ENCODE measurements at regions not wholly inside any gene's neighbourhood (a gene's known extent, or its start where the extent isn't known, plus 50 kb on each side); places are given as distances from the start of the nearest gene placed in this dataset.
"Not testable (repeated sequence)": the region's sequence is repeated elsewhere in the genome, so short reads cannot be mapped to it uniquely, and the experiment has no call there.

DNA sequence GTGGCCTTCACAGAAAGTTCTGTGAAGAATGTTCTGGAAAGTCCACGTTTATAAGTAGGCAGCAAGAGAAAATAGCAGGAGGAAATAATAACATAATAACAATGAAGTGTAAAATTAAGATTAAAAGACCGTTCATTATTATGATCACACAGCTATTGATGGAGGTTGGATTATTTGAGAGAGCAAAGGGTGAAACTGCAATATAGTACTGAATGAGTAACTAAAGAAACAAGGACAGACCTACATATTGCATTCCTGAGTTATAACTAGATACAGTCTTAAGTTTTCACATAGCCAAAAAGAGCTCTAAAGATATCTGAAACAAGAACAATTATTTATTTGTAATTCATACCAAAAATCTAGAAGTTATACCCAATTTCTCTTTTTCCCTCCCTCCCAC lies 122.9 kb upstream of the TMEM164 start:
- DNase-seq (ENCODE audit: low read depth in 2 of 2) = no peak

DNA sequence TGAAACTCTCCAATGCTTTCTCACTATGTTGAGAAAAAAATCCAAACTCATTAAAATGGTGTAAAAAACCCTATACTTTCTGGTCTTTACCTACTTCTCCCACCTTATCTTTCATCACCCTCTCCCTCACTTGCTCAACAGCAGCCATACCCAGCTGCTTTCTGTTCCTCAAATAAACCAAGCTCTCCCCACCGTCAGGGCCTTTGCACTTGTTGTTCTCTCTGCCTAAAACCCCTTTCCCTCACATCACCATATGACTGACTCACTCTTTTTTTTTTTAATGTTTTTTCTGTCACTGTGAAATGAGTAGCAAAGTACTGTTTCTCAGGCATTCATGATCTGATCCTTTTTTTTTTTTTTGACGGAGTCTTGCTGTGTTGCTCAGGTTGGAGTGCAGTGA lies 122.3 kb upstream of the TMEM164 start:
- DNase-seq (ENCODE audit: low read depth in 2 of 2) = no peak

- DNase-seq (ENCODE audit: low read depth in 2 of 2) = peak; percentile 2 to 8
Observed at GRCh38 chrX:109886122-109886761, 116.7 kb upstream of the TMEM164 start.

DNA sequence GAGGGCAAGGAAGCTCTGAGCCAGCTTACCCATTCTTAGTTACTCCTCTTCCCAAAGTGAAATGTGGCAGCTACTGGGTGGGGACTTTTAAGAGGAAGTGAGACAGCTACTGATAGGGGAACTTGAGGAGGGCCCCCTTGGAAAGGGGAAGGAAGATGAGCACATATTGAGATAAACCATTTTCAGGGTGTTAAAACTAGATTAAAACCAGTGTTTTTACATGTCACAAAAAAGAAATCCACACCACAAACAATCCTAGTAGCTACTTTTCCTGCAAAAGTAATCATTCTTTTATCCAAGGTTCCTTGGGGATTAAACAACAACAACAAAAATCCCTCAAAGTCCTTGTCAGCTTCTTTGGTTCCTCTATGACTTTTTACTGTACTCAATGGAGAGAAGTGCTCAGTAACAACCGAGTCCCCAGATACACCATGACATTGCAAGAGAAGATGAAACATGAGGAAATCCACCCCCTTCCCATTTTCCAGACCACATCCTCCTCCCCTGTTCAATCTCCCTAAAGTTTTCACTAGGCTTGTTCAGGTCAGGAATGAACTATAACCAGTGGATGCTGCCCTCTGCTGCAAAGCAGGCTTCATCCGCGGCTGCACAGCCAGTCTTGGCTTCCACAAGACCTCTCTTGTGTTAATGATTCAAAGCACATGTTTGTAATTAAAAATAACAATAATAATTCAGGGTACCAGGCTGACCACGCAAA lies 113.5 kb upstream of the TMEM164 start:
- DNase-seq (ENCODE audit: low read depth in 2 of 2) = no peak

DNA sequence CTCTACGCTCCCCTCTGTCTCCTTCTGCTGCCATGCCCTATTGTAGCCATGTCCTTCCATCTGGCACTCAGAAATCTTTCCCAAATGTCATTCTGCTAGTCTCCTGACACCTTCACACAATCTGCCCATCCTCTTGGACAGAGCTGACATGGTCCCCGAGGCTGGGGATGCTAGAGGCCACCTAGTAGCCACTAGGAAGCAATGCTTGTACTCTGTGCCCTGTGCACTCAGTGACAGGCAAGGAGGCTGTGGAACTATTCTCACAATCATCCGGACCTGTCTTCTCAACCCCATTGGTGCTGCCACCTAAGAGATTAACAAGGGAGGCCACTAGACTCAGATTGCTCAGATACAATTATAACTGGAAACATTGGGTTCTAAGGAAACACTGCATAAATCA lies 112.6 kb upstream of the TMEM164 start:
- DNase-seq (ENCODE audit: low read depth in 2 of 2) = no peak

DNA sequence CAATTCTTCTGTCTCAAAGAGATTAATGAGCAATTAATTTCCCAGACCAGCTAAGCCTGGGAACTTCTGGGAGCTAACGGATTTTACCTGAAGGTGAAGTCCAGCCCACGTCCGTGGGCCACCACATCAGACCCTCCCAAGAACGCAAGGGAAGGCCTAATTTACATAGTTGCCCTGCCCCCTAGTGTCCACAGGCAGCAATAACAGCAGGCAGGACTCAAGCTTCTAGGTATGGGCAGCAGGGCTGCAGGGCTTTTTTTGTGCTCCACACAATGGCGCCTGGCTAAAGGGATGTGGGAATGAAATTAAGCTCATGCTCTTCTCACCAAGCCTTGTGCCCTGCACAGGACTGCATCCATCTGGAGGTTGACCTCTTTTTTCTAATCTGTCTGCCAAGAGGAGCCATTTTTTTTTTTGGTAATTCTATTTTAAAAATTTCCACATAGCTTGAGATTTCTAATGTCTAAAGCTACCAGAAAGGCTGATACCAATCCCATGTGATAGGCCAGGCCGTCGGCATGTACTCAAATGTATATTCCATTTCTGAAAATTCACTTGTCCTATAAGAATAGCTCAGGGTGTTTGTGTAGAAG lies 111.9 kb upstream of the TMEM164 start:
- peak; percentile 15 to 16 for DNase-seq (ENCODE audit: low read depth in 2 of 2)

GRCh38 chrX:109896024-109896423 lies 106.9 kb upstream of the TMEM164 start:
- not testable (repeated sequence) for DNase-seq (ENCODE audit: low read depth in 2 of 2)

DNA sequence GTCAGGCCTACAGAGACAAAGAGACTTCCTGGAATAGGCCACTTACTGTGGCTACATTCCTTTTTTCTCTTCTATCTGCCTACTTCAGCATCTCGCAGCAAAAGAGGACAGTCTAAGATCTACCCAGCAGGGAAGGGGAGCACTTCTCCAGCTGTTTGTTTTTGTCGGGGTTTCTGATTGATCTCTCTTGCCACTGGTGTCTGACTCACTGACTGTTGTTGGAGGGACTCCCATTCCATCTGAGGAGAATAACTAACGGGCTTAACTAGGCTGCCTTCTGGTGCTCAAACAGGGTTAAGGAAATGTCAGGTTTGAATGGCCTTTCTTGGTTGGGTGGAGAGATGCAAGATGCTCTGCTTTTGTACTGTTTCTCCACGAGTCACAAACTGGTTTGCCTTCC lies 100.2 kb upstream of the TMEM164 start:
- DNase-seq (ENCODE audit: low read depth in 2 of 2) = no peak

- no peak for DNase-seq (ENCODE audit: low read depth in 2 of 2)
Observed at GRCh38 chrX:109911046-109911445, 91.9 kb upstream of the TMEM164 start.

- not testable (repeated sequence) for DNase-seq (ENCODE audit: low read depth in 2 of 2)
Observed at GRCh38 chrX:109912993-109913392, 89.9 kb upstream of the TMEM164 start.

DNA sequence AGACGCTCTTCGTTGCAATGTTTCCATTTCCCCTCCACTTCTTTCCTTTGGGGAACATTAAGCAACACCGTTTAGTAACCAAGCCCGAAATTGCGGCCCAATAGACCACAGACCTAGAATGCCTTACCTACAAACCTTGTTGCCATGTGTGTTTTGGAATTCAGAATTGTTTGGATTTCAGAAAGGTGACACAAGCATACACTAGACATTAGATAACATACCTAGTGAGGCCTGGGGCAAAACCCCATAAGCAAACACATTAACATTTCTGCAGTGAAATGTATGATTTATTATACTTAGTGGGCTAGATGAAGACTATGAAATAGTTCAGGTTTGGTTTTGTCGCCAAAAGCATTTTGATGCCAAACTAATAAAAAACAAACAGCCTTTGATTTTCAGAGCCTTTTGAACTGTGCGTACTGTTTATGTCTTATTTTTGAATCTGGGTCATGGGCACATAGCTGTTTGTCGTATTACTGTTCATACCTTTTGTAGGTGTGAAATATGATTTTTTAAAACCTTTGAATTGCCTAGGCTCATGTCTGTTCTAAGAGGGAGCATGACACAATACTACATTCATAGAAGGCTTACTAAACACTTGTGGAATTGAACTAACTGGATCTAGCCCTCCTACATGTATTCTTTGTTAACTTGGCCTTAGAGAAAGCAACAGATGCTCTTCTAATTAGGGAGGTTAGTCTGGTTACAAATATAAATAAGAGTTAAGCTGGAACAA lies 88.6 kb upstream of the TMEM164 start:
- no peak for DNase-seq (ENCODE audit: low read depth in 2 of 2)

- no peak for DNase-seq (ENCODE audit: low read depth in 2 of 2)
Observed at GRCh38 chrX:109918753-109919152, 84.2 kb upstream of the TMEM164 start.

- no peak for DNase-seq (ENCODE audit: low read depth in 2 of 2)
Observed at GRCh38 chrX:109920325-109920724, 82.6 kb upstream of the TMEM164 start.

- DNase-seq (ENCODE audit: low read depth in 2 of 2) = no peak
Observed at GRCh38 chrX:109920868-109921267, 82.0 kb upstream of the TMEM164 start.

- DNase-seq (ENCODE audit: low read depth in 2 of 2) = no peak
Observed at GRCh38 chrX:109922190-109922589, 80.7 kb upstream of the TMEM164 start.

- not testable (repeated sequence) for DNase-seq (ENCODE audit: low read depth in 2 of 2)
Observed at GRCh38 chrX:109925003-109925402, 77.9 kb upstream of the TMEM164 start.

GRCh38 chrX:109925656-109926055 lies 77.3 kb upstream of the TMEM164 start:
- DNase-seq (ENCODE audit: low read depth in 2 of 2) = no peak

- DNase-seq (ENCODE audit: low read depth in 2 of 2) = no peak
Observed at GRCh38 chrX:109926118-109926517, 76.8 kb upstream of the TMEM164 start.

DNA sequence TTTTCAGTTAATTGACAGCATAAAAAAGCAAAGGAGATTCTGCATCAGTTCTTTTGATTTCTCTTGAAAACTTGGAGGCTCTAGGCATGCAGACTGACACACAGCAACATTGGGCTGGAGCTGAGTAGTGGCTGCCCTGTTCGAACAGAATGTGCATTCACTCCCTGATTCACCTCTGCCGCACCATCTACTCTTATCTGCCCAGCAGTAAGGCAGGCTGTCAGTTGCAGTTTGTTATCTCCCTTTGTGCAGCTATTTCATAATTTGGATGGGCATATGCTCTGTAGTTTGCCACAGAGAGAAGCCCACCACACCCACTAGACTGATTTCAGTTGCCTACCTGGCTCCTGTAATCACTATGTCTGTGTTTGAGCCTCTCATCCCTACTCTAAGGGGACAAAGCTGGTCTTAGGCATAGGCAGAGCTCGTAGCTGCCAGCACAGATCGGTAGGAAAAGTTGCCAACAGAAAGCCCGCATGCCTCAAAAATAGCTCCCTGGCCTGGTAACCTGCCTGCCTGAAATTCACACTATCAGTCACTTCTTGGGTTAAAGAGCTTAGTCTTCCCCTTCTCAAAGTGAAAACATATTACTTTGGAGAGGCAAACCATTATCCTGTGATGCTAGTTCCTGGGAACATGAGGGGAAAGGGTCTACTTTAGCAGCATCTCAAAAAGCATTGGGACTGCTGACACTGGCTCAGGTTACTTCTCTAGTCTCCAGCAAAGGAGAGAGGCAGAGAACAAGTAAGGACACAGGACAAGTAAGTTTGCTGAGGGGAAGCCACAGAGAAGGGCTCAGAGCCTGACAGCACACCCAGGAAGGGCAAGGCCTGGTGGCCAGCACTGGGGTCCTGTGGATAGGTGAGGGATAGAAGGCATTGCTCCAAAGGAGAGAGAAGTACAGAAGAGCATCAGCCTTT lies 75.9 kb upstream of the TMEM164 start:
- no peak for DNase-seq (ENCODE audit: low read depth in 2 of 2)

- no peak for DNase-seq (ENCODE audit: low read depth in 2 of 2)
Observed at GRCh38 chrX:109927663-109928273, 75.1 kb upstream of the TMEM164 start.
